Occipital lobe (tissue), 1 donor: ENCODE measurements at regions not wholly inside any gene's neighbourhood (a gene's known extent, or its start where the extent isn't known, plus 50 kb on each side); places are given as distances from the start of the nearest gene placed in this dataset.

Source experiments
- DNase-seq: peaks from one replicate; lab custom pipeline; 2025; lab: John Stamatoyannopoulos, UW

DNA sequence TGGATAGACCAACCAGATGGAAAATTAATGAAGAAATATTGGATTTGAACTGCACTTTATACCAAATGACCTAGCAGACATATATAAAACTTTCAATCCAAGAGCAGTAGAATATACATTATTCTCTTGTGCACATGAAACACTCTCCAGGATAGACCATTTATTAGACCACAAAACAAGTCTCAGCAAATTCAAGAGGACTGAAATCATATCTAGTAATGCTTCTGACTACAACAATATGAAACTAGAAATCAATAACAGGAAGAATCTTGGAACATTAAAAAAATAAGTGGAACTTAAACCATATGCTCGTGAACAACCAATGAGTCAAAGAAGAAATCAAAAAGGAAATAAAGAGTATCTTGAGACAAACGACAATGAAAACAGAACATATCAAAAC is 150.0 kb upstream of the CD180 start:
- DNase-seq: no peak

DNA sequence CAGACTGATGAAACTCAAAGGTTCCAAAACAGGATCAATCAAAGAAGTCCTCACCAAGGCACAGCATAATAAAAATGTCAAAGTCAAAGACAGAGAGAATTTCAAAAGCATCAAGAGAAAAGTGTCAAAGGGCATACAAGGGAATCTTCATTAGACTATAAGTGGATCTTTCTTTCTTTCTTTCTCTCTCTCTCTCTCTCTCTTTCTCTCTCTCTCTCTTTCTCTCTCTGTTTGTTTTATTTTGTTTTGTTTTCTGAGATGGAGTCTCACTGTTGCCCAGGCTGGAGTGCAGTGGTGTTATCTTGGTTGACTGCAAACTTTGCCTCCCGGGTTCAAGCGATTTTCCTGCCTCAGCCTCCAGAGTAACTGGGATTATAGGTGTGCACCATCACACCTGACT is 148.3 kb upstream of the CD180 start:
- DNase-seq: no peak

DNA sequence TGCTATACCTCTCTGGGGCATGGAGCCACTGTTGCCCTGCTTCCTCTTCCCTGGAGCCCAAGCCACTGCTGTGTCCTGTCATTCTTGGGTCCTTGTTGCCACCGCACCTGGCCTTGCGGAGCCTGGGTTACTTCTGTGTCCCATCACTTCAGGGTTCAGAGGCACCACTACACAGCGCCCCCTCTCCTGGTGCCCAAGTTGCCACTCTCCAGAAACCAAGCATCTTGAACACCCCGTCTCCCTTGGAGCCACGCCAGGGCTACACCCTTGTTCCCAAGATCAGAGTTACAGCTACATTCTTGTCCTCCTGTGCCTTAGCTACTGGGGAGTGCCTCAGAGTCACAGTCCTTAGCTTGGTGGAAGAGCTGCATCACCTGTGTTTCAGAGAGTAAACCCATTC is 147.2 kb upstream of the CD180 start:
- no peak for DNase-seq

DNA sequence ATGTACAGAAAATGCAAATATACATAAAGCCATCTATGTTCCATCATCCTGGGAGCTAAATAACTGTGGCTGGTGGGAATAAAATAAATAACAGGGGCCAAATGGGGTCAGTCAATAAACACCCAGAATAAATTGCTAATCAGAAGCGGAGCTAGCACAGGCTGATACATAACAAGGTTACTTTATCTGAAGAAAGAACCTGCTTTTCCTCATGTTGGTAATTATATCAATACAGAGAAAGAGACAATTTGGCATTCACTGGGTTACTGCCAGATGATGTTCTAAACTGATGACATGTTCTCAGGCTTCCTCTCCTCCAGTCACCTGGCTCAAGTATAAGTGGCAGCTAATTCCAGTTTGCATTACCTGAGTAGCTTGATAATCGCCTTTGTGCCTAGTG is 144.9 kb upstream of the CD180 start:
- DNase-seq: no peak

DNA sequence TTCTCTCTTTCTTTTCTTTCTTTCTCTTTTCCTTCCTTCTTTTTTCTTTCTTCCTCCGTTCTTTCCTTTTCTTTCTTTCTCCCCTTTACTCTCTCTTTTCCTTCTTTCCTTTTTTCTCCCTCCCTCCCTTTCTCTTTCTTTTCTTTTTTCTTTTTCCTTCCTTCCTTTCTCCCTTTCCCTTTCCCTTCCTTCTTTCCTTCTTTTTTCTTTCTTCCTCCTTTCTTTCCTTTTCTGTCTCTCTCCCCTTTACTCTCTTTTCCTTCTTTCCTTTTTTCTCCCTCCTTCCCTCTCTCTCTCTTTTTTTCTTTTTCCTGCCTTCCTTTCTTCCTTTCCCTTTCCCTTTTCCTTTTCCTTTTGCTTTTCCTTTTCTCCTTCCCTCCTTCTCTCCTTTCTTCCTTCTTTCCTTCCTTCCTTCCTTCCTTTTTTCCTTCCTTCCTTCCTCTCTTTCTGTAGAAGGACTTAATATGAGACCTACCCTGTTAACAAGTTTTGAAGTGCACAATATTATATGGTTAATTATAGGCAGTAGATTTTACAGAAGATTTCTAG is 142.7 kb upstream of the CD180 start:
- no peak for DNase-seq

DNA sequence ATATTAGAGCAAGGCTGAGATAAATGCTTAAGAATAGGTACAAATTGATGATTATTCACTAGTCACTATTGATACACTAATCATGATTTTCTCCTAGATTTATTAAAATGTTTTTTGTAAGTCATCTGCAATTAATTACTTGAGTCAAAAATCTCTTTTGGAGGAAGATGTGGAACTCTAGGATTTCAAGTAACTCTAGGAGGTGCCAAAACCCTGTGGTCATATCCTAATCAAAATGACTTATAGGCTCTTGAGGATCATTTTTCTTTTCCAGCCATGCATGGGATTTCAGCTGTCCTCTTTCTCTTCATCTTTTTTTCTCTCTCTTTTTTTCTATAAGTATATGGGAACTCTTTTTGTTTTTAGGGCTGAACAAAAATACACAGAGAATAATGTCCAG is 141.8 kb upstream of the CD180 start:
- DNase-seq: no peak

DNA sequence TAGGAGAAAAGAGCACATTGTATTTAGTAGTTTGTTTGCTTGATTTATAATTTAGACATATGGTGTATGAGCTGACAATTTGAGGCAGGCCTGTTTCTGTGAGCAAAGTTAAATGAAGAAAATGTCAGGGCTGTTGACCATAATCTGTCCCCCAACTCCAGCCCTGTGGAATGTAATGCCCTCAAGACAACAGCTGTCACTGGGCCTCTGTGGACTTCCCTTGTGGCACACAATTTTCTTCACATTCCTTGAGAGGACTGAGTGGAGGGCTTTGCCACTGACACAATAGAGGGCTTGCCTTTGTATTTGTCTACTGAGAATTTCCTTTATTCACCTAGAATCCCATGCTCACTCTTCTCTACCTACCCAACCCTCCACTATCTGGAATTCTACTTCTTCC is 141.2 kb upstream of the CD180 start:
- no peak for DNase-seq

DNA sequence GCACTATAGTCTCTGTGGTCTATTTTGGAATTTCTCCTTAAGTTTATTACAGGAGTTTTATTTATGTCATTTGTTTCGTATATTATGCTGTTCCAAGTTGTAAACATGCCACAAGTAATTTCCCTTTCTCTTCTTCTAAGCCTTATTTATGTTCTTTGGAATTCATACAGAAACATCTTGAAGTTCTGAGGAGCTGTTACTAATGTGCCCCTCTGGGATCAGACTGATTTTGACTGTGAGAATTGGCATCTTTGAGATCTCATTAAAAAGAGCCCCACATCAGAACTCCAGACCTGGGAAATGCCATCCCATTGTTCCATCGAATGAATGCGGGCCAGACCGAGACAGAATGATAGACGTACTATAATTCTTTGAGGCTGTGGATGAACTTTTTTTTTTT is 138.8 kb upstream of the CD180 start:
- no peak for DNase-seq

DNA sequence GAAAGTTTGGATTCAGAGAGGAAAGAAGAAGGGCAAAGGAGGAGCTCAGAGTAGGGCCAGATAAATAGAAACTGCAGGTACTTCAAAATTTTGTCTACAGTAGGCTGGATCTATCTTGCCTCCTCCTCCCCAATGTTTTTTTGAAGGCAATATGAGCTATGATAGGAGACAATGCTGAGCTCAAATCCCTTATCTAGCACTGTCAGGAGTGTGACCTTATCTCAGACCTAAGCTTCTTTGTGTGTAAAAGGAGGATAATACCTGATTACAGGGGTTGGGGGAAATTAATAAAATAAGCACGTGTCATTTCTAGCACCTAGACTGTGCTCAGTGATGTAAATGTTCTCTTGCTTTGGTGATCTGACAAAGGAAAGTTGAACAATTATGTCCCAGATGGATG is 137.8 kb upstream of the CD180 start:
- no peak for DNase-seq

DNA sequence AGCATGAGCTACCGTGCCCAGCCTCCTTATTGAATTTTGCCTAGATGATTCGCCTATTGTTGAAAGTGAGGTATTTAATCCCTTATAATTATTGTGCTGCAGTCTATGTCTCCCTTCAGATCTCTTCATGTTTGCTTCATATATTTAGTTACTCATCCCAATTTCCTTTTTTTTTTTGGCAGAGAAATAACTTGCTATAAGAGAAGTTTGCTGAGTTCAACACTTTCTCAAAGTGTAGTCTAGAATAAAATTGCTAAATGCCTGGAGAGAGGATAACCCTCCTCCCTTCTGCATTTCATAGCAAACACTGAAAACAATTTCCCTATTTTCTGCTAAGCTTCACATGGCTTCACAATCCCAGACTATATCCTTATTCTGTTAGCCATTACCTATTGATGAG is 136.6 kb upstream of the CD180 start:
- no peak for DNase-seq

DNA sequence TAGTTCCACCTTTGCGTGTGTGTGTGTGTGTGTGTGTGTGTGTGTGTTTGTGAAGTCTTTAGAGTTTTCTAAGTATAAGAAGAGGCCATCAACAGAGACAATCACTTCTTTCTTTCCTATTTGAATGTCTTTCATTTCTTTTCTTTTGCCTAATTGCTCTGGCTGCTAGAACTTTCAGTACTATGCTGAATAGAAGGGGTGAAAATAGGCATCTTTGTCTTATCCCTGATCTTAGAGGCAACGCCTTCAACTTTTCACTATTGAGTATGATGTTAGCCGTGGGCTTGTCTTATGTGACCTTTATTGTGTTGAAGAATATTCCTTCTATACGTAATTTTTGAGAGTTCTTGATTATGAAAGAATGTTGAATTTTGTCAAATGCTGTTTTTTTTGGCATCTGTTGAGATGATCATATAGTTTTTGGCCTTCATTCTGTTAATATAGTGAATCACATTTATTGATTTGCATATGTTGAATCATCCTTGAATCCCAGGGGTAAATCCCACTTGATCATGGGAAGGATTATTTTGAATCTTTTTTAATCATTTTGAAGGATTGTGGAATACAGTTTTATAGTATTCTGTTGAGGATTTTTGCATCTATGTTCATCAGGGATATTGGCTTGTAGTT is 134.8 kb upstream of the CD180 start:
- no peak for DNase-seq

DNA sequence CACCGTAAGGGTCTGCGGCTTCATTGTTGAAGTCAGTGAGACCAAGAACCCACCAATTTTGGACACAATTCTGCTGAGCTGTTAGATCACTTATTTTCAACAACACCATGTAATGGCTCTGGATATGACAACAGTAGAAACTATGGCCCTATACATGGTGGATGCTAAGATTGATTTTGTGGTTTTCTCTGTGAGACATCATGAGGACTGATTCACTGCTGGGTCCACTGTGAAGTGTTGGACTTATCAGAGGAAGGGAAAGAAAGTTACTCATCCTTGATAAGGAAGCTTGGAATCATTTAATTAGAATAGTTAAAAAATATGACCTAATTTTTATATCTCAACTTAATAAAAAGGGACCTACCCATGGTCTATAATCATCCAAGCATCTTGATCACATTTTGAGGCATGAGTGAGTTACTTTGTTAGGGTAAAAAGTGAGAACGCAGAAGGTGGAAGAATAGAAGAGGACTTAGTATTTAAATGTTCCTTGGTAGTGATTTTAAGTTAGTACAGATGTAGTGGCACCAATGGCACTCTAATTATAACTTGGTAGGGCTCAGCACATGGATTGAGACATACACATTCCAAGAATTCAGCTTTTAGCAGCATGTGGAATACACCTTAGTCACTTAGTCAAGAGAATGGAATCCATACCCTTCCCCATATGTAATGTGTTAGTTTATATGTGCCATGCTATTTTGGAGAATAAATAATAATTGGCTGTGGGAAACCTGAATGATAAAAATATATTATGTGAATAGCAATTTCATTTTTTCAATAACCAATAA is 123.5 kb upstream of the CD180 start:
- DNase-seq: no peak

DNA sequence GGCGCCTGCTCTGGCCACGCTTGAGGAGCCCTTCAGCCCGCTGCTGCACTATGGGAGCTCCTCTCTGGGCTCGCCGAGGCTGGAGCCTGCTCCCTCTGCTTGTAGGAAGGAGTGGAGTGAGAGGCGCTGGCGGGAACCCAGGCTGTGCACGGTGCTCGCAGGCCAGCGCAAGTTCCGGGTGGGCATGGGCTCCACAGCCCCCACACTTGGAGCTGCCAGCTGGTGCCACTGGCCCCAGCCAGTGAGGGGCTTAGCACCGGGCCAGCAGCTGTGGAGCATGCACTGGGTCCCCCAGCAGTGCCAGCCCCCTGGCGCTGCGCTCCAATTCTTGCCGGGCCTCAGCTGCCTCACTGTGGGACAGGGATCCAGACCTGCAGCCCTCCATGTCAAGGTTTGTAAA is 122.1 kb upstream of the CD180 start:
- no peak for DNase-seq

DNA sequence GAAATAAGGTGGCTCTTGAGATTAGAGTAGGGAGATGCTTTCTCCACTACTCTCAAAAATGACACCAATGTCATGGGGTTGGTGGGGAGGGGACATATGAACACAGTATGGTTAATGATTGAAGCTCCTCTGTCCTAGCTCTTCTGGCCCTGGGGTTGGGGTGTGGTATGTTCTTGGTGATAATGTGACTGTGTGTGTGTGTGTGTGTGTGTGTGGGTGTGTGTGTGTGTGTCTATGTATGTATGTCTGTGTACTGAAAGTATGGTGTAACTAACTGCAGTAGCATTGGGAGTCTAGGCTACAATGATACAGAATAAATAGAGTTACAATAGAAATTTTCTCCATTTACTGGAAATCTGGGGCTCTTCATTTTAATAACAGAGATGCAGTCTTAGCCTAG is 121.0 kb upstream of the CD180 start:
- no peak for DNase-seq

DNA sequence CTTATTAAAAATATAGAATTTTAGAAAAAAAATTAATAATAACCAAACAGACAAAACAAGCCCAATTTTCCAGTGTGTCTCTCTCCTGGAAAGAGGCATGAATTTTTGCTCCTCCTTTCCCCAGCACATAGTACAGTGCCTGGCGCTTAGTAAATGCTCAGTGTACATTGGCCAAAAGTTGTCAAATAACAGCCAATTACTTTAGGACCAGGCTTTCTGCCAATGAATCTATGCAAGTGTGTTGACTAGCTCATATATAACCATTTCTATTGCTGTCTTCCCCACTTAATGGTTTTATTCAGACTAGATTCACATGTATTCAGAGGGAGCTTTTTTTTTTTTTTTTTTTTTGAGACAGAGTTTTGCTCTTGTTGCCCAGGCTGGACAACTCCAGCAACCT is 120.1 kb upstream of the CD180 start:
- no peak for DNase-seq

DNA sequence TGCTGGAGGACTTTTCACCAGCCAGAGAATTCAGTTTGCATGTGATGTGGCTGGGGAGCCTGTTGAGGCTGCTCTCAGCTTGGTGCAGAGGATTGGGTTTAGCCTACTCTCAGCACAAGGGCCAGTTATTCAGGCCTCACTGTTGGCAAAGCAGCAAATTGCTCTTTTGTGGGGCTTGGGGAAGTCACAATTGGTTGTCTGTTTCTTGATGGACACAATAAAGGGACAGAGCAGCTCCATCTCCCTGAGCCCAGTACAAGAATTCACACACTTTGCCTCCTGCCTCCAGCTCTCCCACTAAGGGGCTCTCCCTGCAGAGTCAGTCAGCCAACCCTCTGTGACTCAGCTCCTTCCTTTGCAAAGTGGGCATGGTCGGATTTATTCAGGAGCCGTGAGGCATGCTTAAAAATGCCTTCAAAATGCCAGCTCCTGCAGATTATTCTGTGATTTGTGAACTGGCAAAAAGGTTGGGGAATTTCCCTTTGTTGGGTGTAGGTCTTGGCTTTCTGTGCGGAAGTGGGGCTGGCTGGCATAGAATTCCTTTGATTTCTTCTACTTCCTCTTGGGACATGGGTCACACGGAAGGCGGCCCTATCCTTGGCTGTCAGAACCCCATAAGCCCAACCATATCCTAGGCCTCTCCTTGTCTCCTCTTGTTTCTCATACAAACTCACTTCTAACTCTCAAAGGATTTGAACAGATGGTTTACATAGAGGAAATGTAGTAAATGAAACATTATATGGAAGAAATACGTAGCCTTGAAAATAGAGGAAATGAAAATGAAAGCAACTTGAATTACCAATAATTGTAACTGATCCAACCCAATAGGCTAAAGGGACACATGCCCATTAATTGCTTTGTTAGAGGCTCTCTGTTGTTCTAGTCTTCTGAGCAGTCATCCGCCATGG is 118.7 kb upstream of the CD180 start:
- DNase-seq: peak; percentile 83

DNA sequence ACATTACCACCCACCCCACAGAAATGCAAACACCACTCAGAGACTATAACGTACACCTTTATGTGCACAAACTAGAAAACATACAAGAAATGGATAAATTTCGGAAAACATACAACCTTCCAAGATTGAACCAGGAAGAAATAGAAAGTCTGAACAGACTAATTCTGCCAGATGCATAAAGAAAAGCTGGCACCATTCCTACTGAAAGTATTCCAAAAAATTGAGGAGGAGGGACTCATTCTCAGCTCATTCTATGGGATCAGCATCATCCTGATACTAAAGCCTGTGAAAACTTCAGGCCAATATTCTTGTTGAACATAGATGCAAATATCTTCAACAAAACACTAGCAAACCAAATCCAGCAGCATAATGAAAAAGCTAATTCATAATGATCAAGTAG is 115.1 kb upstream of the CD180 start:
- DNase-seq: no peak

DNA sequence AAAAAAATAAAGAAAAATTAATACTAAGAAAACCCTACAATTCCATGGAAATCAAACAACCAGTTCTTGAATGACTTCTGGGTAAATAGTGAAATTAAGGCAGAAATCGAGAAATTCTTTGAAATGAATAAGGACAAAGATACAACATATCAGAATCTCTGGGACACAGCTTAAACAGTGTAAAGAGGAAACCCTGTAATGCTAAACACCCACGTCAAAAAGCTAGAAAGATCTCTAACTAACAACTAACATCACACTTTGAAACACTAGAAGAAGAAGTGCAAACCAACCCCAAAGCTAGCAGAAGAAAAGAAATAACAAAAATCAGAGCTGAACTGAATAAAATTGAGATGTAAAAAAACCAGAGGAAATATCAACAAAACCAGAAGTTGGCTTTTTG is 114.6 kb upstream of the CD180 start:
- DNase-seq: no peak

DNA sequence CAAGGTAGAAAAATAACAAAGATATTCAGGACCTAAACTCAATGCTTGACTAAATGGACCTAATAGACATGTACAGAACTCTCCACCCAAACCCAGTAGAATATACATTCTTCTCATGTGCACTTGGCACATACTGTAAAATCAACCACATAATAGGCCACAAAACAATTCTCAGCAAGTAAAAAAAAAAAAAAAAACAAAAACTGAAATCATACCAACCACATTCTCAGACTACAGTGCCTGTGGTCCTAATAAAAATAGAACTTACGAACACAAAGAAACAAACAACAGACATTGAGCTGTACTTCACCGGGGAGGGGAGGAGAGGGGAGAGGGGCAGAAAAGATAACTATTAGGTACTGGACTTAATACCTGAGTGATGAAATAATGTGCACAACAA is 114.1 kb upstream of the CD180 start:
- DNase-seq: no peak

DNA sequence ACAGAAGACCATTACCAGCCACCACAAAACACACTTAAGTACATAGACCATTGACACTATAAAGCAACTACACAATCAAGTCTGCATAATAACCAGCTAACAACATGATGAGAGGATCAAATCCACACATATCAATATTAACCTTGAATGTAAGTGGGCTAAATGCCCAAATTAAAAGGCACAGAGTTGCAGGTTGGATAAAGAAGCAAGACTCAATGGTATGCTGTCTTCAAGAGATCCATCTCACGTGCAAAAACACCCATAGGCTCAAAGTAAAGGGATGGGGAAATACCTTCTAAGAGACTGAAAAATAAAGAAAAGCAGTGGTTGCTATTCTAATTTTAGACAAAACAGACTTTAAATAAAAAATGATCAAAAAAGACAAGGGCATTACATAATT is 113.6 kb upstream of the CD180 start:
- DNase-seq: no peak

DNA sequence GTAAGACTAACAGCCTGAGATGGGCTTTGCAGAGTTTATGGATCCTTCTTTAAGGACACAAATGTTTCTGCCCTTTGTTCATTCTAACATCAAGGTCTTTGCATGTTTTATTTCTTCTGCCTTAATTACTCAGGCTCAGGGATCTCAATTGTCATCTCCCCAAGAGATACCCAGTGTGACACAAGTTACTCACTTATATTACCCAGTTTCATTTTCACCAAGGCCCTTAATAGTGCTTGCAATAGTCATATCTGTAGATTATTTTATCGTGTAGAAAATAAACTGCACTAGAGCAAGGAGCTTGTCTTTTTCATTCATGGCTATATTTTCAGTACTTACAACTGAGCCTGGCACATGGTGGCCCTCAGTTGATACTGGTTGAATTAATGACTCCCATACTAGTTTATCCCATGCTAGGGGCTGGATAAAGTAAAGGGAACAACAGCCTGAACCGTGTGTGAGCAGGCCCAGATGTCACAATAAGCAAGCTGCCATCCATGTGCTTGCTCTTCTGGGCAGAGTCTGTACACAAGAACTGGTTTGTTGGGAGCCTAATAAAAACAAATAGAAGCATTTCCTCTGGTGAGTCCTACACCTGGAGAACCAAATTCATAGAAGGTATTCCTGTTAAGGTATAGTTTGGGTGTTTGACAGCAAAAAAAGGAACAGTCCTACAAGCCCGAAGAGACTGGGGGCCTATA is 112.5 kb upstream of the CD180 start:
- DNase-seq: no peak
